Thoracic aorta (tissue), 2 donors: ENCODE measurements at regions not wholly inside any gene's neighbourhood (a gene's known extent, or its start where the extent isn't known, plus 50 kb on each side); places are given as distances from the start of the nearest gene placed in this dataset.

Source experiments
- ATAC-seq: fragments of 150-250 bp; one replicate; pipeline ENCODE4 v1.8.0; 2017; ENCODE audit warnings: low read depth; ENCODE audit not compliant: insufficient number of reproducible peaks, low FRiP score
- DNase-seq: peaks from one replicate; pipeline ENCODE4 v3.0.0-alpha.2; 2020; ENCODE audit warnings: low spot score
- H3K27ac ChIP-seq, 2 donors: fragments of 200-600 bp; sonication (generic); 1 replicate in 1 of 2; 2 replicates in 1 of 2; pipeline ENCODE4 v1.5.1; 2016; ENCODE audit warnings: mild to moderate bottlenecking in 2 of 2, moderate library complexity in 2 of 2
- H3K27me3 ChIP-seq: fragments of 200-600 bp; sonication (generic); replicated peaks from 2 replicates; pipeline ENCODE4 v1.6.0; 2016; ENCODE audit warnings: mild to moderate bottlenecking; ENCODE audit not compliant: insufficient read depth
- H3K36me3 ChIP-seq: fragments of 200-600 bp; sonication (generic); one replicate; pipeline ENCODE4 v1.5.1; 2016
- H3K4me1 ChIP-seq, 2 donors: fragments of 200-600 bp; sonication (generic); 1 replicate in 1 of 2; 2 replicates in 1 of 2; pipeline versions ENCODE4 v1.5.1 to v1.6.0; 2016; ENCODE audit warnings: low read depth in 2 of 2, mild to moderate bottlenecking in 1 of 2; ENCODE audit not compliant: control insufficient read depth in 1 of 2
- H3K4me3 ChIP-seq: fragments of 200-600 bp; sonication (generic); 2 replicates; pipeline ENCODE4 v1.5.1; 2016; ENCODE audit warnings: mild to moderate bottlenecking
- H3K9me3 ChIP-seq: fragments of 200-600 bp; sonication (generic); 2 replicates; pipeline ENCODE4 v1.5.1; 2016
- TF ChIP-seq, protein P1 (sequence below): fragments of 200-600 bp; sonication (generic); IDR thresholded peaks from one replicate; pipeline ENCODE4 v1.5.1; 2019; ENCODE audit warnings: antibody characterized with exemption

DNA sequence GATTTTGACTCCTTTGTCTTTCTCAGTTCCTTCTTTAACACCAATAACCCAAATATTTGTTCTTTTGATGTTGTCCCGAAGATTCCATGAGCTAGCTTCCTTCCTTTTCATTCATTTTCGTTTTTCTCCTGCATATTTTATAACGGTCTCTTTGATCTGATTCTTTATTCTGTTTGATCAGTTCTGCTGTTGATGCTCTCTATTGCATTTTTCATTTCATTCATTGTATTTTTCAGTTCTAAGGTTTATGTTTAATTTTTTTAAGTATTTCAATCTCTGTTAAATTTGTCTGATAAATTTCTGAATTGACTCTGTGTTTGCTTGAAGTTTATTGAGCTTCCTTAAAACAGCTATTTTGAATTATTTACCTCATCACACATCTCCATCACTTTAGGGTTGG, 68.4 kb upstream of the LRCH1 start:
- TF ChIP-seq, protein P1, sequence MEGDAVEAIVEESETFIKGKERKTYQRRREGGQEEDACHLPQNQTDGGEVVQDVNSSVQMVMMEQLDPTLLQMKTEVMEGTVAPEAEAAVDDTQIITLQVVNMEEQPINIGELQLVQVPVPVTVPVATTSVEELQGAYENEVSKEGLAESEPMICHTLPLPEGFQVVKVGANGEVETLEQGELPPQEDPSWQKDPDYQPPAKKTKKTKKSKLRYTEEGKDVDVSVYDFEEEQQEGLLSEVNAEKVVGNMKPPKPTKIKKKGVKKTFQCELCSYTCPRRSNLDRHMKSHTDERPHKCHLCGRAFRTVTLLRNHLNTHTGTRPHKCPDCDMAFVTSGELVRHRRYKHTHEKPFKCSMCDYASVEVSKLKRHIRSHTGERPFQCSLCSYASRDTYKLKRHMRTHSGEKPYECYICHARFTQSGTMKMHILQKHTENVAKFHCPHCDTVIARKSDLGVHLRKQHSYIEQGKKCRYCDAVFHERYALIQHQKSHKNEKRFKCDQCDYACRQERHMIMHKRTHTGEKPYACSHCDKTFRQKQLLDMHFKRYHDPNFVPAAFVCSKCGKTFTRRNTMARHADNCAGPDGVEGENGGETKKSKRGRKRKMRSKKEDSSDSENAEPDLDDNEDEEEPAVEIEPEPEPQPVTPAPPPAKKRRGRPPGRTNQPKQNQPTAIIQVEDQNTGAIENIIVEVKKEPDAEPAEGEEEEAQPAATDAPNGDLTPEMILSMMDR = no peak

DNA sequence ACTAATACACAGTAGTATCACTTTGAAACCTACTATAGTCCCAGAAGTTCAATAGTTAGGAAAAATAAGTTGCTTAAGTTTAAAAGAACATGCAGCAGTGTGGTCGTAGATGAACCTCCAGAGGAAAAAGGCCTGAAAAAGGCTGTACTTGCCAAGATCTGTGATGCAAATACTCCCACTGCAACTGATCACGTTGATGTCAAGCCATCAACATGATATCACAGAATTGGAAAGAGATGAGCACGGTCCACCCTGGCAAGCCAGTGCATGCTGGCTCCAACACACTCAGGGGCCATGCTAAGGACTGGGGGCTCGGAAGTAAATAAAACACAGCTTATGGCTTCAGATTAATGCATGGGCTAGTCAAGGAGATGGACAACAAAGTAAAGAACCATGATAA, 71.8 kb upstream of the LRCH1 start:
- no peak for ATAC-seq
- TF ChIP-seq, protein P1 = no peak
- no peaks in the 10 kb centered on the region for H3K27me3 ChIP-seq
- H3K36me3 ChIP-seq = no peaks in the 10 kb centered on the region
- no peak overlapping the region for H3K4me3 ChIP-seq
- H3K27ac ChIP-seq = no peak overlapping the region
- peaks cover 23% of the 10 kb centered on the region for H3K9me3 ChIP-seq
- DNase-seq = no peak
- no peaks in the 10 kb centered on the region for H3K4me1 ChIP-seq

More for the DNA sequence above, 68.4 kb upstream of the LRCH1 start:
- Histone ChIP-seq H3K36me3 (no peaks in the 10 kb centered on the region), H3K9me3 (peaks cover 23% of the 10 kb centered on the region), H3K27me3 (no peaks in the 10 kb centered on the region), H3K4me3 (no peak overlapping the region), H3K4me1 (peaks cover 0 to 13% of the 10 kb centered on the region in 2 donors), H3K27ac (no peak overlapping the region)
- DNase-seq (no peak), ATAC-seq (no peak)

- no peak for ATAC-seq
- Histone ChIP-seq H3K4me1 (no peaks in the 10 kb centered on the region), H3K4me3 (no peak overlapping the region), H3K27me3 (no peaks in the 10 kb centered on the region), H3K36me3 (no peaks in the 10 kb centered on the region), H3K9me3 (peaks cover 16% of the 10 kb centered on the region), H3K27ac (no peak overlapping the region)
- TF ChIP-seq, protein P1 = no peak
- no peak for DNase-seq
Measured at GRCh38 chr13:46480131-46480530, 72.8 kb upstream of the LRCH1 start.

- H3K9me3 ChIP-seq = peaks cover 11% of the 10 kb centered on the region
- H3K4me3 ChIP-seq = no peak overlapping the region
- no peaks in the 10 kb centered on the region for H3K4me1 ChIP-seq
- TF ChIP-seq, protein P1 = no peak
- H3K27me3 ChIP-seq = no peaks in the 10 kb centered on the region
- H3K27ac ChIP-seq = no peak overlapping the region
- ATAC-seq = no peak
- no peaks in the 10 kb centered on the region for H3K36me3 ChIP-seq
- DNase-seq = no peak
Measured at GRCh38 chr13:46479691-46480090, 73.3 kb upstream of the LRCH1 start.

GRCh38 chr13:46479283-46479682, 73.7 kb upstream of the LRCH1 start:
- no peaks in the 10 kb centered on the region for H3K27me3 ChIP-seq
- peaks cover 7% of the 10 kb centered on the region for H3K9me3 ChIP-seq
- H3K36me3 ChIP-seq = no peaks in the 10 kb centered on the region
- DNase-seq (no peak), ATAC-seq (no peak)
- H3K4me3 ChIP-seq = no peak overlapping the region
- H3K4me1 ChIP-seq = no peaks in the 10 kb centered on the region
- H3K27ac ChIP-seq = no peak overlapping the region
- TF ChIP-seq, protein P1 = no peak
